GM19240 (cell line): ENCODE measurements at regions not wholly inside any gene's neighbourhood (a gene's known extent, or its start where the extent isn't known, plus 50 kb on each side); places are given as distances from the start of the nearest gene placed in this dataset.

ENCODE experiments used
- DNase-seq: peaks from one replicate; pipeline ENCODE4 v3.0.0; 2011; ENCODE audit warnings: low spot score; ENCODE audit not compliant: insufficient read length

DNA sequence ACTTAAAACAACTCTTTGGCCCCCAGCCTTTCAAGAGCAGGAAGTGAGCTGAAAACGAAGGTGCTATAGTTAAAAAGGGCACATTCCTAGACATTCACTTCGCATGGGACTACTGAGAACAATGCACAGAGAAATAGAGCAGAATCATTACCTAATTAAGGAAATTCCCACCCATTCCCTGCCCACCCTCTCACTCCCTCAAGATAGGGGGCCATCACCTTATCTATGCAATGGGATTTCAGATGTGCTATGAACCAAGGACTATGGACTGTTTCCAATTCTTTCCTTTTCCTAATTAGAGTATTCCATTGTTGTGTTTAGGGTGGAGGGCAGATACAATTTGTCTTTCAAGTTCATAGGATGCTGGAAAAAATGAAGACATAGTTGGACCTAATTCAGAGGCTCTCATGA lies 476.8 kb downstream of the CETN3 start:
- DNase-seq: no peak

DNA sequence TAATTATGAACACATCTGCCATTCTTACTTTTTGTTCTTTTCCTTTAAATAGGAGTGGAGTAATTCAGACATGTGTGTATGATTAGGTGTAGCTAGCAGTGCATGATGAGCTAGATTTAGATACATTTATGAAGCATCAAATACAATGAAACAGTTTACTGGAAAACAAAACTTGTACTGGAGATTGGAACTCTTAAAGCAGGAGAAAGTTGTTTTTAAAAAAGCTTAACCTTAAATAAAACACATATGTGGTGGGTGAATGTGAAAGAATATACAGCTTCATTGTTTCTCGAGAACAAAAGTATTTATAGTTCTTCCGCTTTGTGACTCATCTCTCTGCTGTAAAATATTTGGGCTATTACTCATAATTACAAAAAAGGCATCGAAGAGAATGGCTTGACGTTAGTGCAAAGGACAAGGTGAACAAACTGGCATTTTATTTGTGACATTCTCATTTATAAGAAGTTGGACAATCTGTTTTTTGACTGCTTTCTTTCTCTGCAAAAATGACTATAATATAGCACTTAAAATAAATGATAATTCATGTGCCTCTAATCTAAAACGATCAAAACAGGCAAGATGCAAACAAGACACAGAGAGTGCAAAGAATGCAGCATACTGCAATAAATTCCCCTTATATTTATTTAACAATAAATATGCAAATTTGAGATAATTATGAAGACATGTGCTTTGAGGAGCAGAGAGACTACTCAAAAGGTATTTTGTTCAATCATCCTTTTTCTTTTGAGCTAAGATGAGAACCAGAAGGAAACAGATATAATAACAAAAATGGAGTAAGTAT lies 478.8 kb downstream of the CETN3 start:
- DNase-seq: no peak

- DNase-seq: no peak
These were observed 479.7 kb downstream of the CETN3 start for GRCh38 chr5:89929834-89930233.

DNA sequence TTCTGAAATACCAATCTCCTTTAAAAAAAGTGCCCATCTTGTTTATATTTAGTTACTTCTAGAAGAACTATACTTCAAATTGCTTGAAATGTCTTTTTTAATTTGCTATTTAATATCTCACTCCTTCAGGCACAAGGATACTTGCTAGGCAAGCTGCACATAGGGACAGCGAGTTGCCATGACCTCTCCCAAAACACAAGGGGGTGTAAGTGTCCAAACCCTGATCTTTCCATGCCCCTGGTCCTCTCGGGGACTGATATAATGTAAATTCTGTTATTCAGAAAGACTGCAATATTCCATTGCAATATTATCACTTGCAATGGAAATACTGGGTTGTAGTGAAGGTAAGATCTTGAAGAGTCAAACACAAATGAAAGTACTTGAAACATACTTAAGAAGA lies 480.4 kb downstream of the CETN3 start:
- DNase-seq: no peak

DNA sequence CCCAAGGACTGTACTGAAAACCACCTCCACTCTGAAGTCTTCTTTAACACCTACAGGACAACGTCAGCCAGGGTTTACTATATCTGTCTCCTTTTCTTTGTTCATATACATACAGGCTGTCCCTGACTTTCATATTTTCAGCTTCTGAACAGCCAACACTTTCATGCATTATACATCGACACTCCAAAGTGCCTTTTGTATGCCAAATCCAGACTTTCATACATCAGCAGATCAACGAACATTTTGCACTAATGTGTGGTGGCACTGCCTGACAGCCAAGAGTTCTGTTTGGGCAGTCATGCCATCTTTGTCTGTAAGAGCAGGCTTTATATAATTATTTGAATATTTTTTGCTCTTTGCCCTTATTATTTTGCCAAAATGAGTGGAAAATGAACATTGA lies 487.4 kb downstream of the CETN3 start:
- DNase-seq: no peak

GRCh38 chr5:89917112-89917511 lies 492.4 kb downstream of the CETN3 start:
- no peak for DNase-seq

- DNase-seq: no peak
These were observed 493.4 kb downstream of the CETN3 start for GRCh38 chr5:89916131-89916530.

- no peak for DNase-seq
These were observed 500.7 kb downstream of the CETN3 start for GRCh38 chr5:89908876-89909275.

GRCh38 chr5:89904442-89904841 lies 505.1 kb downstream of the CETN3 start:
- no peak for DNase-seq

DNA sequence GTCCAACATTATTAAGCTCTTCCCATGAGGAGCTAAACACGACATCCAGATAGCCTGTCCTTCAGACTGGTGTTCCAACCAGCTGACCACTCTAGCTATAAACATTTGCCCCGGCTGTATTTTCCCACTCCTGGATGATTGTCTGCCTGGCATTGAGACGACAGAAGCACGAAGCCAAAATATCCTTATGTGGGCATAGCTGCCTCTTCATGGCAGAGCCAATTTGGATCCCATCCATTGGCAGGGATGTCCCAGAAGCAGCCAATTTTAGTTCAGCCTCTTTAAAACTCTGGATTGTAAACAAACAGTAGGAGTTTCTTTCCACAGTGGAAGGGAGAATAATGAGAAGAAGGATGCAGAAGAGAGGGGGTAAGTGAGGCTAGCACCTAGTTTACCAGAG lies 507.6 kb downstream of the CETN3 start:
- DNase-seq: no peak

DNA sequence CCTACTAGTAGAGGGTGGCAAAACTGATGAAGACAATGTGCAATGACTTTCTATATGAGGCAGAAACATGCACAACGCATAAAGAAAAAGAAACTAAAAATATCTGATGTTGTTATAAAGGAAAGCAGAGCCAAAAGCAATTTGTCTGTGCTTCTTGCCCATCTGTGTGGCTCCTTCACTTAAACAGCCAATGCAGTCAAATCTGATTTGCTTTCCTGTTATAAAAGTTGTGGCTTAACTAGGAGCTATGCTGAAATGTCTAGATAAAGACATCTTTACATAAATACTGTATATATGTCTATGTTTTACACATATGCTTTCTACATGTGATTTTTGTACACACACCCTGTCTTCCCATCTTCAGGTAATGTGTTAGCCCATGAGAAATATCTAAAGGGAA lies 508.2 kb downstream of the CETN3 start:
- DNase-seq: no peak

DNA sequence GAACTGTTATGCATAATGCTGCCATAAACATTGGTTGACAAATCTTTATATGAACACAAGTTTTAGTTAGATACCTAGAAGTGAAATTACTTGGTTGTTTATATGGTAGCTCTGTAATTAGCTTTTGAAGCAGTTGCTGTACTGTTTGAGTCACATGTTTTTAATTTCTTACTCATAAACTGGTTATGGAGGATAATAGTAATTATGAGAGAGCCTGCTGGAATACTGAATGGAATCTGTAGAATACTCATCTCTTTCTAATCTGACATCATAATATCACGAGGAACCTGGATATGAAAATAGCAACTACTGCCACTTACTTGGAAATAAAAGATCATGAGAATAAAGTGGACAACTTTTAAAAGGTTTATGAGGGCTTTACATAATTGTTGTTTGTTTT lies 509.2 kb downstream of the CETN3 start:
- DNase-seq: no peak

- DNase-seq: no peak
These were observed 510.0 kb downstream of the CETN3 start for GRCh38 chr5:89899559-89899958.

DNA sequence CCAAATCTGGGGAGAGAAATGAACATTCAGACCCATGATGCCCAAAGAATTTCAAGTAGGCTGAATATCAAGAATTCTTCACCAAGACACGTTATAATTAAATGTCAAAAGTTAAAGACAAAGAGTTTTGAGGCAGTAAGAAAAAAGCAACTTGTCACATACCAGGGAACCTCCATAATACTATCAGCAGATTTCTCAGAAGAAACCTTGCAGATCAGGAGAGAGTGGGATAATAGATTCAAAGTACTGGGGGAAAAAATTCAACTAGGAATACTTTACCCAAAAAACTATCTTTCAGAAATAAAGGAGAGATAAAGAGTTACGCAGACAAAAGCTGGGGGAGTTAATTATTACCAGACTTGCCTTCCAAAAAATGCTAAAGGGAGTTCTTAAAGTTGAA lies 516.0 kb downstream of the CETN3 start:
- no peak for DNase-seq

DNA sequence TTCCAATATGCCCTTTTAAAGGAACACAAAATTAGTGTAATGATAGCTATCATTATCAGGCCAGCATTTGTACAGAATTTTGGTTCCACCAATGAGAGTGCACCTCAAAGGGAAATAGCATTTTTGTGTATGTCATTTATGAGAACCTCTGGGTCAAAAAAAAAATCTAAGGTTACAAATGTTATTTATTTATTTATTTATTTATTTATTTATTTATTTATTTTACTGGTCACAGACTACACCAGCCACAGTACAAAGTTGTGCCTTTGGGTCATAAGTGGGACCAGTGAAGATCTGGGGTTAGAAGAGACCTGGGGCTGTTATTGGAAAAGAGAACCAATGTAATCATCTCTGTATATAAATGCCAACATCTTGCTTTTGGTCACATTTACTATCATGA lies 523.9 kb downstream of the CETN3 start:
- DNase-seq: no peak

GRCh38 chr5:89883967-89884366 lies 525.6 kb downstream of the CETN3 start:
- DNase-seq: no peak

DNA sequence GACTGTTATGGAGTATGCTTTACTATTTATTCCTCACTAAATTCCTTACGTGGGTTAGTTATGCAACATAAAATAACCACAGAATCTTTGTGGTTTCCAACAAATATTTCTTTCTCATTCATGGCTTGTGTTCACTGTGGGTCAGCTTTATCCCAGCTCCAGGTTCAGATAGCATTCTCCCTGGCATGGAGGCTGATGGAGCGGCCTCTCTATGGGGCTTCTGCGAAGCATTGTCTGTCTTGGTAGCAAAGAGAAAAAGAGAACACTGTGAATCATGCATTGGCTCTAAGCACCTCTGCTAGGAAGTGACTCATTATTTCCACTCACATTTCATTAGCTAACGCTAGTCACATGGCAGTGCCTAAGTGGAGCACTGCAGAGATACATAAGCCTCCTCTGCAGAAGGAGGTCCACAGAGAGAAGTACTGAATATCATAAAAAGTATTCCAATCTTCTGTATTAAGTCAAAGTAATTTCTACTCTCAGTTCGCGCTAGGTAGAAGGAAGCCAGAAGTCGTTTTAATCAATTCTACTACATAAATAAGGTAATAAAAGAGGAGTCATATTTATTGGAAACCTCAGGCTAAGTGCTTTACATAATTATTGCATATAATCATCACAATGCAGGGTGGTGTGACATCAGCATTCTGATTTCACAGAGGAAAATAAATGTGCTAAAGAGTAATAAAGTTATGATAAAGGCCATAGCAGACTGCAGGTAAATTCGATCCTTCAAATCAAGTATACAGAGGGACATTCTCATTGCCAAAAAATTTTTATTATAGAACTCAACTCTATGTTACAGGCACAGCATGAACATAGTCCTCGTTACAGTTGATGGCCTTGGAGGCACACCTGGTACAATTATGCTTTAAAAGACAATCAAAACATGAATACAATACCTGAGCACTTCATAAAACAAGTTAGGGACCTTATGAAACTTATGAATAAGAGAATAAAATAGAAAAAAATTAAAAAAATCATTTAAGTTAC lies 531.1 kb downstream of the CETN3 start:
- DNase-seq: no peak

- no peak for DNase-seq
These were observed 537.6 kb downstream of the CETN3 start for GRCh38 chr5:89871906-89872305.

DNA sequence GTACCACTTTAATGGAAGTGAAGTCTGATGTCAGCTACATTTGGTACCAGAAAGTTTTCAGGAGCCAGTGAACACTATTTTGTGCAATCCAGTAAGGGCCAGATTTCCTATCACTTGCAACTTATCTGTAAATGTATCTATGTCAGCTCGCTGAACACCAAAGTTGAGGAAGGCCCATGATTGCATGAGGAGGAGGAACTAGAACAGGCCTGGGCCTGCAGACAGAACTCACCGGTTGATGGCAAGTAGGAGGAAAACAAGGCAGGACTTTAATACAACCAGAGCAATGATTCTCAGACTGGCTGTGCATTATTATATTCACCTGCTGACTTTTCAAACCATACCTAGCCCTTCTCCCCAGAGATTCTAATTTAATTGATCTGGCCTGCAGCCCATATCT lies 540.2 kb downstream of the CETN3 start:
- no peak for DNase-seq

DNA sequence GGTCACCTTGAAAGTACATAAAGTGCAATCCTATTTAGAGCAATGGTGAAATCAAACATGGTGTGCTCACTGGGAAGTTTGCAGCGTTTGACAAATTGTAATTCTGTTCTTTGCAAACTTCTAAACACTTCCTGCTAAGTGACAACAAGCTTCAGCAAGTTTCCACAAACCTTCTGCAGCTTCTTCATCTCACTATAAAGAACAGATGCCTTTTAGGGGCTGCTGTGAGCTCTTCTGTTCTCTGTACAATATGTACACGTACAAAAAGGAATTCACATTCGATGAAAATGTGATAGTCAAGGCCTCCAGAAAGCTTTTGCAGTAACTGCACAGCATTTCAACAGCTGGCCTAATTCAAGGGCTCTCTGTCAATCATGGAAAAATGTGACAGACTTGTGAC lies 543.1 kb downstream of the CETN3 start:
- no peak for DNase-seq

DNA sequence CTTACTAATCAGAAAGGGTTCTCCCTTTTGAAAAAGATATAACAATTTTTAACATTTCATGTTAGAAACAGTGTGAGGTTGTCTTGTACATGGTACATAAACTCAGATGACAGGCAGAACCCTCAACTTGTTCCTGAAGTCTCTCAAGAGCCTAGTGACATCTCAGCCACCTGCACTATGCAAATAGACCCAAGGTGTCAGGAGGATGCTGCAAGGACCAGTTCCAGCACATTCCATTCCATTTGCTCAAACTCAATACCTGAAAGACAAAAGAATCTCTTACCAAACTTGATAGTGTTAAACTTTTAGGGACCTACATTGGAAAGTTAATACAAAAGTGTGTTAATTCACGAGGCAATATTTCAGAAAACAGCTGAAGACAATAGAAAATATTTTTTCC lies 544.6 kb downstream of the CETN3 start:
- no peak for DNase-seq

GRCh38 chr5:89857790-89858189 lies 551.8 kb downstream of the CETN3 start:
- DNase-seq: no peak
